Body of pancreas (tissue), 4 donors: ENCODE measurements at regions not wholly inside any gene's neighbourhood (a gene's known extent, or its start where the extent isn't known, plus 50 kb on each side); places are given as distances from the start of the nearest gene placed in this dataset.
"Not testable (repeated sequence)": the region's sequence is repeated elsewhere in the genome, so short reads cannot be mapped to it uniquely, and the experiment has no call there.

Experiments used
- CTCF ChIP-seq, 7 experiments: fragments of 450-650 bp in 4 of 7; fragments of 200-600 bp in 3 of 7; sonication (generic) in 3 of 7; IDR thresholded peaks; one replicate each; pipeline ENCODE4 v1.5.1; 2016 to 2019; ENCODE audit warnings: antibody characterized with exemption in 7 of 7
- POLR2A ChIP-seq, 3 donors: fragments of 450-650 bp; IDR thresholded peaks; one replicate each; pipeline ENCODE4 v1.6.1; 2016; ENCODE audit warnings: antibody characterized with exemption in 3 of 3, mild to moderate bottlenecking in 2 of 3

- TF ChIP-seq CTCF, POLR2A (IDR thresholded peaks at IDR 0.05): not testable (repeated sequence)
Observed at GRCh38 chr1:69102058-69102457, 465.7 kb upstream of the LRRC7 start.
